GM21717 (cell line): ENCODE measurements at regions not wholly inside any gene's neighbourhood (a gene's known extent, or its start where the extent isn't known, plus 50 kb on each side); places are given as distances from the start of the nearest gene placed in this dataset.
"Not testable (repeated sequence)": the region's sequence is repeated elsewhere in the genome, so short reads cannot be mapped to it uniquely, and the experiment has no call there.

Source experiments
- ATAC-seq: cut with Tn5 transposase; IDR thresholded peaks from one replicate; pipeline ENCODE4 v1.9.1; 2021; ENCODE audit warnings: mild to moderate bottlenecking, moderate library complexity; ENCODE audit not compliant: unreplicated experiment

GRCh38 chr12:124159655-124160054 lies 135.2 kb upstream of the RFLNA start:
- no peak for ATAC-seq

GRCh38 chr12:124160097-124160756 lies 134.7 kb upstream of the RFLNA start:
- no peak for ATAC-seq

DNA sequence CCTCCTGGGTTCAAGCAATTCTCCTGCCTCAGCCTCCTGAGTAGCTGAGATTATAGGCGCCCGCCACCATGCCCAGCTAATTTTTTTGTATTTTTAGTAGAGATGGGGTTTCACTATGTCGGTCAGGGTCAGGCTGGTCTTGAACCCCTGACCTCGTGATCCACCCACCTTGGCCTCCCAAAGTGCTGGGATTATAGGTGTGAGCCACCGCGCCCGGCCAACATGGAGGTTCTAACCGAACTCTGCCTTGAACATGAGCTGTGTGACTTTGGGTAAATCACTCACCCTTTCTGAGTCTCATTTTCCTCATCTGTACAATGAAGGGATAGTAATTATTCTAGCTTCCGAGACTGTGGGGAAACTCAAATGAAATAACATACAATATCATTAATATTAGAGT lies 133.5 kb upstream of the RFLNA start:
- ATAC-seq, result not testable (repeated sequence)

GRCh38 chr12:124162151-124163110 lies 132.5 kb upstream of the RFLNA start:
- no peak for ATAC-seq

- ATAC-seq, result no peak
Measured at GRCh38 chr12:124165695-124166094, 129.2 kb upstream of the RFLNA start.

DNA sequence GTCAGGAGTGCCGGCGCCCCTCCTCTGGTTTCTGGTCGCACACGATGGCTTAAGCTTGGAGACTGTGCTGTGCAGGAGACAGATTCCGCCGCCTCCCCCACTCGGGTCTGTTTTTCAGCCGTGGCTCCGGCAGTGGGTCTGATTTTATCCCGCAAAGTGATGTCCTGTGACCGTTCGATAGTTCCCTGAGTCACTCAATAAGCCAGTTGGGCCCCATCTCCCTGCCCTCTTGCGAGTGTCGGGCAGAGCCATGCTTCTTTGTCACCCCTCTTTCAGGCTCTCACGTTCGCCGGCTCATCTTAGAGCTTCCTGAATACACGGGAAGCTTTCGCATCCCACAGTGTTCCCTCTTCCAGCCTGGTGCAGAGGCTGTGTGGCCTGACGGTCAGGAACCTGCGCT lies 127.8 kb upstream of the RFLNA start:
- ATAC-seq, result no peak

- ATAC-seq, result no peak
Measured at GRCh38 chr12:124168016-124168786, 126.7 kb upstream of the RFLNA start.

DNA sequence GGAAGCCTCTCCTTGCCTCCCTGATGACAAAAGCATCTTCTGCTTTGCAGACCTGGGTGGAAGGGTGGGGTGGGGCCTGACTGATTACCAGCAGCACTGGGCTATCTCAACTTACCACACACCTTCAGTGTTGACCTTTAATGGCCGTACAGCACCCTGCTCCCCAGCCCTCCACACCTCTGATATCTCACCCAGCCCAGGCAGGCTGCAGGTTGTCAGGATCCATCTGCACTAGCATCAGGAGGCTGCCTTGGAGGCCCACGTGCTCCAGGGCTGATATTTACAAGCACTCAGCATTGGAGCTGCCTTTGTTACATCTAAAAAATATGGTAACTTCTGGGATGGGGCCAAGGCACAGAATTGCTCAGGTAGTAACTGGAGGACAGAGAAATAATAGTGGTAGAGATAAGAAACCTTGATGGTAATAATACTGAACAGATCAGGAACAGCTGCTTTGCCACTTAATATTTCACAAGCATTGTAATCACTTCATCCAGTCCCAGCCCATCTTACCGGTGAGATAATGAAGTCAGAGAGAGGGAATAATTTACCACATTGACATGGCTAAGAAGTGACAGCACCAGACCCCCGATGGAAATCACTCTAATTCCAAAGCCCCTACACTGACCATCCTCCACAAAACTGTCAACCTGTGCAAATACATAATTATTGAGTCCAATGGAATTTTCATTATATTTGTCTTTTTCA lies 125.2 kb upstream of the RFLNA start:
- ATAC-seq, result no peak

- ATAC-seq, result no peak
Measured at GRCh38 chr12:124170760-124171159, 124.1 kb upstream of the RFLNA start.

GRCh38 chr12:124171231-124171979 lies 123.5 kb upstream of the RFLNA start:
- no peak for ATAC-seq

DNA sequence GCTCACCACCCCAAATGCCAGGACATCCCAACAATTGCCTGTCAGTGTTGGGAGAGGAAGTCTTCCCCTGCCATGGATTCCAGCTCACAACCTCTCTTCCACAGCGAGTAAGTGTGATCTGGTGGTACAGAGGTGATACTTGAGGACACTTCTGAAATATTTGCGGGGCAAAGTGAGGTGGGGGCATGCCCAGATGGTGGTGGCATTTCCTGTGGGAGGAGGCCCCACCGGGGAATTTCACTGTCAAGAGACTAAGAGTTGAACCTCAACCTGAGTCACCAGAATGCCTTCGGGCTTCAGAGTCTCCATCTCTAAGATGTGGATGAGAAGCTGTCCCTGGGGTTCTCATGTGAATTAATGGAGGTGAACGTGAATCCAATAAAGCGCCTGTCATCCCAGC lies 122.3 kb upstream of the RFLNA start:
- no peak for ATAC-seq

- no peak for ATAC-seq
Measured at GRCh38 chr12:124173692-124174091, 121.2 kb upstream of the RFLNA start.

DNA sequence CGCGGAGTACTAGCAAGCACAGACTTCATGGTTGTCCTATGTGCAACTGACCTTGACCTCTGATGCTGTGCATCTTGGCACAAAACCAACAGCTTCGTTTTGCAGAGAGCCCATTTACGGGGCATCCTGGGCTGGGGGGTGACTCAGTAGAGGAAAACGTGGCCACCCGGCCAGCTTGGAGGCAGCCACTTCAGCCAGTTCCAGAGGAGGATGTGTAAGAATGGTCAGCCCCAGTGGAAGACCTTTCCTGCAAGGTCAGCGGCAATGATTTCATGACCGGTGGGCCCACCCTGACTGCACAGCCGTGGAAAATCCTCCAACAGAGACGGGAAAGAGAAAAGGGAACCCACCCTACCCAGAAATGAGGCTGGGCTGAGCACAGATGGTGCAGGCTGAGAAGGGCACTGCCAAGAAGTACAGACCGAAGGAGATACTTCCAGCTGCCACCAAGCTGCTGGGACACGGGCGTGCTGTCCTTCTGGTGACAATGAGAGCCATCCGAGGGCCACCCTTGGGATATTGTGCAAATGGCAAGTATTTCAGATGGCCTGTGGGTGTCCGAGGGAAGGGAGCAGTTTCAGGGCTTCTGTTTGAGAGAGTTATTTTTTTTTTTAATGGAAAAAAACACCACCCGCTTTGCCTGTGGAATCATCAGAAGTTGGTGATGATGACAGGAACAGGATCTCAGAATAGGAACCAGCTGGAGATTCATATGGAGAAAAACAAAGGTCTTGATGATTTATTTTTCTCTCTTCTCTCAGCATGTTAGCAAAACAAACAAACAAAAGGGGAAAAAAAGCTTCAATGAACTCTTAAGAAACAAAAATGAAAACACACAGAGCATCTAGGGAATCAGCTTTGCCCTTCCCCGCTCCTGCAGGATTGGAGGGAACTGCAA lies 120.2 kb upstream of the RFLNA start:
- ATAC-seq, result no peak

- no peak for ATAC-seq
Measured at GRCh38 chr12:124175704-124176103, 119.2 kb upstream of the RFLNA start.

DNA sequence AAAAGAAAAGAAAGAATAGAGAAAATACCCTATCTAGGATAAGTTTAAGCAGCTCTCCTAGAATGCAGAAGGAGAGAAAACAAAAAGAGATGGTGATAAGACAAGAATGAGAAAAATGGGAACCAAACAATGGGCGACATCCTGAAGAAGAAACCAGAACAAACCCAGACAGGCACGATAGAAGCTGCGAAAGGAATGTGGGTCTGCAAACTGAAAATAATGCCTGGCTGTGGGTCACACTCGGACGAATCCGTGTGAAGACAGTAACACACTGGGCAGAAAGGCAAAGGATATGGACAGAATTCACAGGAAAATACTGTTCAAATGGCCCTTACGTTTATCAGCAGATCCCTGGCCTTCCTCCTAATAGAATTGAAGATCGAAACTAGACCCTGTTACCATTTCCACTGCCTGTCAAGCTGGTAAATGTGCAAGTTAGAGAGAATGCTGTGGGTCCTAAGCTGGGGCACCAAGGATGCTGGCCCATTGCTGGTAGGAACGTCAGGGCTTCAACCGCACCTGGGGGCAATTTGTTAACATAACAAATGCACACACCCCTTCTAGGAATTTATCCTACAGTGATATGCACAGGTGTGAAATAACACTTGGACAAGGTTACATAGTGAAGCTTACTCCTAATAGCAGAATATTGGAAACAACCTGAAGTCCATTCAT lies 117.5 kb upstream of the RFLNA start:
- no peak for ATAC-seq

GRCh38 chr12:124177951-124178316 lies 117.0 kb upstream of the RFLNA start:
- ATAC-seq, result no peak

- no peak for ATAC-seq
Measured at GRCh38 chr12:124179936-124180607, 114.8 kb upstream of the RFLNA start.

- no peak for ATAC-seq
Measured at GRCh38 chr12:124183172-124183571, 111.7 kb upstream of the RFLNA start.
